HG03280 (cell line): ENCODE measurements at regions not wholly inside any gene's neighbourhood (a gene's known extent, or its start where the extent isn't known, plus 50 kb on each side); places are given as distances from the start of the nearest gene placed in this dataset.
"Not testable (repeated sequence)": the region's sequence is repeated elsewhere in the genome, so short reads cannot be mapped to it uniquely, and the experiment has no call there.

Experiments used
- ATAC-seq: cut with Tn5 transposase; IDR thresholded peaks from one replicate; pipeline ENCODE4 v1.9.1; 2021; ENCODE audit warnings: mild to moderate bottlenecking, moderate library complexity; ENCODE audit not compliant: unreplicated experiment

- ATAC-seq: no peak
Observed at GRCh38 chr9:135349212-135350002, 130.2 kb upstream of the PPP1R26 start.

- no peak for ATAC-seq
Observed at GRCh38 chr9:135350003-135350315, 129.6 kb upstream of the PPP1R26 start.

GRCh38 chr9:135353935-135354334 is 125.6 kb upstream of the PPP1R26 start:
- no peak for ATAC-seq

DNA sequence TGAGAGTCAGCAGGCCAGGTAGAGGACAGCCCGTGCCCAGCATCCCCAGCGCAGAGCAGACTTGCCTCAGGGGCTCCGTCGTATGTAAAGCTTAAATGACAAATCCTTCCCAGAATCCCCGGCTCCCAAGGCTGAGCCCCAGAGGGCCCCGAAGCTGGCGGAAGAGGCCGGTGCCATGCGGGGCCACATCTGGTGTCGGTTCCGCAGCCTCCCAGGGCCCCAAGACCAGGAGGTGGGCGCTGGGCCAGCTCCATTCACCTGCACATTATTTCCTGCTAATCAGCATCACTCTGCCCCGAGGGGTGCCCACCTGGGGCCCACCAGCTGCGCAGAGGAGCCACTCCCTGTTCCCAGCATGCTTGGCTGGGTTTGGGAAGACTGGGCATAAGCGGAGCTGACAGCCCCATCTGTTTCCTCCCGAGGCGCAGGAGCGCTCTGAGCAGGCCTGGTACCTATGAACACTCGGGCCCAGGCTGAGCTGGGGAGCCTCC is 124.0 kb upstream of the PPP1R26 start:
- no peak for ATAC-seq

DNA sequence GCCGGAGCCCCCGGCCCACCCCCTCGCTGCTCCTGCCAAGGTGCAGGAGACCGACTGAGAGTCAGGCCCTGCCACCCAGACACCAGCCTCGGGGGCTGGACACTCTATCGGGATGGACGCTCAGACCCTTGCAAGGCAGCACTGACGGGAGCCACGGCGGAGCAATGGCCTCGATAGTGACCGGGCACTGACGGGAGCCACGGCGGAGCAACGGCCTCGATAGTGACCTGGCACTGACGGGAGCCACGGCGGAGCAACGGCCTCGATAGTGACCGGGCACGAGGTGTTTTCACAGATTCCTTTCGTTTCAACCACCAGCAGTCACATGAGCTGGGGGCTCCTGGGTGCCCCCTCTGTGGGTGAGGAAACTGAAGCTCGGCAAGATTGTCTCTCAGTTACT is 123.6 kb upstream of the PPP1R26 start:
- no peak for ATAC-seq

GRCh38 chr9:135356796-135357195 is 122.8 kb upstream of the PPP1R26 start:
- ATAC-seq: no peak

- no peak for ATAC-seq
Observed at GRCh38 chr9:135357863-135358551, 121.6 kb upstream of the PPP1R26 start.

GRCh38 chr9:135358552-135358940 is 121.0 kb upstream of the PPP1R26 start:
- no peak for ATAC-seq

DNA sequence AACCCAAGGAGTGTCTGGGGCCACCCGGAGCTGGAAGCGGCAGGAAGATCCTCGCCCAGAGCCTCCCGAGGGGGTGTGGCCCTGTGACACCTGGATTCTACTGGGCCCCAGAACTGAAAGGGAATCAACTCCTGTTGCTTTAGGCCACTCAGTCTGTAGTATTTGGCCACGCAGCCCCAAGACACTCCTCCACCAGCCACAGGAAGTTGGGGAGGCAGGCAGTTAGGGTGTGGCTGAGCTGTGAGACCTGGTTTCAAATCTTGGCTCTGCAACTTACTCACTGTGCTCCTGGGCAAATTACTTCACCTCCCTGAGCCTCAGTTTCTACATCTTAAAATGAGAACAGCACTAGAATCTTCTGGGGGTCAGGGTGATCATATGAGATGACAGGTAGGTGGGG is 119.8 kb upstream of the PPP1R26 start:
- ATAC-seq: no peak

- no peak for ATAC-seq
Observed at GRCh38 chr9:135360617-135361016, 119.0 kb upstream of the PPP1R26 start.

DNA sequence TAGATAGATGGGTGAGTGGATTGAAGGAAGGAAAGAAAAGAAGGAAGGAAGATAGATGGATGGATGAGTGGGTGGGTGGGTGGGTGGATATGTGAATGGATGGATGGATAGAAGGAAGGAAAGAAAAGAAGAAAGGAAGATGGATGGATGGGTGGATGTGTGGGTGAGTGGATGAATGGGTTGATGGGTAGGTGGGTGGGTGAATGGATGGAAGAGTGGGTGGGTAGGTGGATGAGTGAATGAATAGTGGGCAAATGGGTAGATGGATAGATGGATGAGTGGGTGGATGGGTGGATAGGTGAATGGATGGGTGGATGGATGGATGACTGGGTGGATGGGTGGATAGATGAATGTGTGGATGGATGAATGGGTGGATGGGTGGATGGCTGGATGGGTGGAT is 117.9 kb upstream of the PPP1R26 start:
- ATAC-seq: not testable (repeated sequence)

- ATAC-seq: no peak
Observed at GRCh38 chr9:135363596-135363995, 116.0 kb upstream of the PPP1R26 start.

DNA sequence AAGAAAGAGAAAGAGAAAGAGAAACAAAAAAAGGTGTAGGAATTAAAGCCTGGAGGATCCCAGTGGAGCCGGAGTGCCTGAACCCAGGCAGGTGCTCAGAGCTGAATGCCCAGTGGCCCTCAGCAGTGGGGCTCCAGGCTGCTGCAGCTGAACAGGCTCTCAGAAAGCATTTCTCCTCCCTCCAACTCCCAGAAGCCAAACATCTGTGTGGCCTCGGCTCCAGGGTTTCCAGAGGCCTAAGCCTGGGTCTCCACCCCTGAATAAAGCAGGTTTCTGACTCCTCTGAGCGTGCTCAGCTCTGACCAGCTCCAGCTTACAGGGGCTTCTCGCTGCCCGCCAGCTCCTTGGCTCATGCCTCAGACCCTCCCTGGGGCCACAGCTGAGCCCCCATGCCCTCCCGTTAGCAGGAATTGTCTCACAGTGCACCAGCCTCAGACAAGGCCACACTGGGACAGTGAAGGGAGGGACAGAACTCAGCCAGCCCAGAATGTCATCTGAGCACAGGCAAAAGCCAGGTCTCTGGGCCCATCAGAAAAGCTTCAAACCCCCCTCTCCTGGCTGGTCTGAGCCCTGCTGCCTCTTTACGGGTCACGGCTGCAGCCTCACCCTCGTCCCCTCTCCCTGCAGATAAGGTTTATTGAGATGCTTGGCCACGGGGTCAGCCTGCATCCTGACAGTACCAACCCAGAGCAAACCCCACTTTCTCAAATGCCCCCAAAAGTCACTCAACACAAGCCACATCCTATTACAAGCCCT is 114.4 kb upstream of the PPP1R26 start:
- ATAC-seq: no peak

- ATAC-seq: no peak
Observed at GRCh38 chr9:135366104-135366503, 113.5 kb upstream of the PPP1R26 start.

GRCh38 chr9:135369412-135369990 is 110.1 kb upstream of the PPP1R26 start:
- ATAC-seq: no peak

DNA sequence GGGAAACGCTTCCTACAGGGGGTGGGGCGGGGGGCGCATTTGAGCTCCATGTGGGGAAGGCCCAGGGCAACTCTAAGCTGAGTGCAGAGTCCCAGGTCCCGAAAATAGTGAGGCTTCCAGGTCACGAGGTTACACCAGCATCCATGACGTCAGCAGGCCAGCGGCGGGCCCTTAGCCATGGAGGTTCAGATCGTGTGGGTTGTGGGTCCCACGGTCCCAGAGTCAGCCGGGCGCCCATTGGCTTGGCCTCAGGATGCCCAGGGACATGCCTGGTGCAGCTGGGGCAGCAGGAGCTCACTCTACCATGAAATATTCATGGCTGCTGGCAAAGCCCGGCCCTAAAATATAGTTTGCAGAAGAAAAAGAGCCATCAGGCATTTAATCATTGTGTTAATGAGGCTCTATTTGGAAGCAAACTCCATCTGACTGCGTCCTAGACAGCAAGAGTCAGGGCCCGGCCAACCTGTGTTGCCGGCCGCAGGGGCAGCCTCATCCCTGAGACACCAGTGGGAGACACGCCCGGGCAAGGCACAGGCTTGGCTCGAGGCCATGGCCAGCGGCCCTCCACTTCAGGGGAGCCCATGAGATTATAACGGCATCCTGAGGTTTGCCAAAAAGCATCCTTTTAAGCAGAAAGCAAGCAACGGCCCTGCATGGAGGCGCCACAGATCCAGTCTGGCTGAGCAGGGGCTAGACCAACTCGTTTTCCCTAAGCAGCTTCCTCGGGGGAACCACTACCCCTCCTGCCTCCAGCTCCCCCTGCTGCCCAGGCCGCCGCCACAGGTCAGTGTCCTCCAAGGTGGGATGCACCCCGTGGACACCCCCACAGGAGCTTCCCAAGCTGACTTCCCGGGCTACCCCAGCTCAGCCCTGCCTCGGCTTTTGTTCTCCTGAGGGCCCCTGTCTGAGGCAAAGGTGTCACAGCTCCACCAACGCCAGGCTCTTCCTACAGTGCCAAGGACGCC is 108.9 kb upstream of the PPP1R26 start:
- no peak for ATAC-seq

DNA sequence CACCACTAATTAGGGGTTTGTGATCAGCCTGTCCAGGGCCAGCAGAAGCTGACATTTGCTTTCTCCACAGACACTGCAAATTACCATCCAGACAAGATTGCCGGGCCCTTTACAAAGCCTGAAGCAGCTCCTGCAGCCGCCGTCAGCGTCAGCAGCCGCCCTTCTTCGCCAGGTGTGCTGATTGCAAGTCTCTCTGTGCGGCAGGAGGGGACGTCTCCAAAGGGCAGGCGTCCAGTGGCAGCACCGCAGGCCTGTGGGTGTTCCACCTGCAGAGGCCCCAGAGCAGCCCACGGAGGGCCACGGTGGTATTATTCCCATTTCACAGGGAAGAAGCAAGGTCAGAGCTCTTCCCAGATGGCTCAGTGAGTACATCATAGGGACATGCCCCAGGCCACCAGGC is 108.0 kb upstream of the PPP1R26 start:
- ATAC-seq: no peak

DNA sequence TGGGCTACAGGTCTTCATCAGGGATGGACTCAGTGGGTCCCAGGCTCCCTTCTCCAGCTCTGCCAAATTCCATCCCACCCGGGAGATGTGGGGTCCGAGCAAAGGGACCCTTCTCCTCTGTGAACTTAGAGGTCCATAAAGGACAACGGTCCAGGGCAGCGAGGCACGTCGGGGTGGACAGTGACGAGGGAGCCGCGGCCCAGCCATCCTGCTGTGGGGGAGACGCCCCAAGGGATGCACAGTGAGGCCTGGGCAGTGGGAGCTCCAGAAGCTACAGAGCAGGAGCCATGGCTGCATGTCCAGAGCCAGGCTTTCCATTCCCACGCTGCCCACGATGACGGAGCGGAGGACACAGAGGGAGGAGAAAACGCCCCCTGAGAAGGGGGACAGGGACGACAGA is 107.5 kb upstream of the PPP1R26 start:
- ATAC-seq: no peak

DNA sequence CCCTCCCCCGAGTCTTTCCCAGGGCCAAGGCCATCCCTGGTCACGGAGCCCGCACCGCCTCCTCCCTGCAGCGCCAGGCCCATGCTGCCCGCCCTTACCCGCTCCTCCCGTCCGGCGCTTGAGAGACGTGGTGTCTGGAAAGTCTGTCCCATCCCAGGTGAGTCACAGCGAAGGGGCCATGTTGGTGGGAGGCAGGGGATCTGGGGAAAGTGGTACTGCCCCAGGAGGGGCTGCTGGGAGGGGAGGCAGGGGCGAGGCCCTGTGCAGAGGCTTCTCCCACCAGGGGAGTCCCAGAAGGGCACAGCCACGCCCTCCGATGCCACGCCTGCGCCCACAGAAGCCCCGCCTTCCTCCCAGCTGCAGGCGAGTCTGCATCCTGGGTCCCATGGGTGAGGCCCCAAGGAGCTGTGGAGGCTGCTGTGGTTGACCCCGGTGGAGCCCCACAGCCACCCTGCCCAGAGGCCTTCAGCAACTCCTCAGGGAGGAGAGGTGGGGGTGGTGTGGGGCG is 107.0 kb upstream of the PPP1R26 start:
- no peak for ATAC-seq

DNA sequence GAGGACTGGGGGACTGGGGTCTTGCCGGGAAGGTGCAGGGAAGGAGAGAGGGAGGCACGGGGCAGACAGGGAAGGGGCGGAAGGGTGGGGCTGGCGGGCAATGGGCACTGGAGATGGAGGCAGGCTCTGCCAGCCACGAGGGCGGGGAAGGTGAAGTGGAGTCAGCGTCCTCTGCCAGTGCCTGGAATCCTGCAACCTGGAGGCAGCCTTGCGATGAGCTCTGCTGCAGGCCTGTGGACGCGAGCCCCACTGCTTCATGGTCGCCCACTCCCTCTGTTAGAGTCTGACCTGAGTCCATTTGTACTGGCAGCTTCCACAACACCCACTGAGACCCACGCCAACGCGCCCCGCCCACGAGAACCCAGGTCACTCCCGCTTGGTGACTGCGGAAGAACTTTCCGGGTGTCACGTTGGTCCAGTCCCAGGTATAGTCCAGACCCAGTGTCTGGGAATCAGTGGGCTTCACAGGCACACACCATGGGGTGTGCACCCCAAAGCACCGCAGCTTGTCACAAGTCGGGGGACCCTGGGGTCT is 106.4 kb upstream of the PPP1R26 start:
- ATAC-seq: no peak
